Stimulated activated CD4-positive, alpha-beta T cell treated with anti-CD3 and anti-CD28 coated beads, Interleukin-1b, Interleukin-23, amount 100 ng/mL, for 24 hours (primary cell): ENCODE measurements at regions not wholly inside any gene's neighbourhood (a gene's known extent, or its start where the extent isn't known, plus 50 kb on each side); places are given as distances from the start of the nearest gene placed in this dataset.

Experiments
- DNase-seq, 4 experiments: peaks; one replicate each; pipeline ENCODE4 v3.0.0-alpha.2; 2020; ENCODE audit warnings: low read depth in 4 of 4, low spot score in 1 of 4

- no peak for DNase-seq
Observed at GRCh38 chr10:42950606-42951485, 126.0 kb upstream of the RET start.

- DNase-seq: no peak
Observed at GRCh38 chr10:42951486-42952251, 125.2 kb upstream of the RET start.

- no peak for DNase-seq
Observed at GRCh38 chr10:42952349-42952748, 124.5 kb upstream of the RET start.

GRCh38 chr10:42952931-42953683 is 123.8 kb upstream of the RET start:
- DNase-seq: no peak

GRCh38 chr10:42953684-42954674 is 122.9 kb upstream of the RET start:
- DNase-seq: no peak

- no peak for DNase-seq
Observed at GRCh38 chr10:42954766-42955492, 121.9 kb upstream of the RET start.

GRCh38 chr10:42955493-42955889 is 121.4 kb upstream of the RET start:
- DNase-seq: no peak

GRCh38 chr10:42956045-42956444 is 120.8 kb upstream of the RET start:
- no peak for DNase-seq

GRCh38 chr10:42958142-42958868 is 118.6 kb upstream of the RET start:
- DNase-seq: no peak

- no peak for DNase-seq
Observed at GRCh38 chr10:42959833-42960232, 117.0 kb upstream of the RET start.

GRCh38 chr10:42960491-42960990 is 116.3 kb upstream of the RET start:
- DNase-seq: no peak

- no peak for DNase-seq
Observed at GRCh38 chr10:42960991-42961795, 115.7 kb upstream of the RET start.

GRCh38 chr10:42961796-42962109 is 115.1 kb upstream of the RET start:
- no peak for DNase-seq

- no peak for DNase-seq
Observed at GRCh38 chr10:42962110-42962901, 114.6 kb upstream of the RET start.

GRCh38 chr10:42962902-42963231 is 114.0 kb upstream of the RET start:
- DNase-seq: no peak

- DNase-seq: no peak
Observed at GRCh38 chr10:42963312-42963711, 113.6 kb upstream of the RET start.

GRCh38 chr10:42969147-42969546 is 107.7 kb upstream of the RET start:
- no peak for DNase-seq

- DNase-seq: no peak
Observed at GRCh38 chr10:42969909-42970308, 107.0 kb upstream of the RET start.
